Osteoblast (primary cell): ENCODE measurements at regions not wholly inside any gene's neighbourhood (a gene's known extent, or its start where the extent isn't known, plus 50 kb on each side); places are given as distances from the start of the nearest gene placed in this dataset.

Experiments
- DNase-seq: peaks from one replicate; pipeline ENCODE4 v3.0.0; 2011; ENCODE audit warnings: low spot score, mixed read lengths; ENCODE audit not compliant: insufficient read length; ENCODE audit errors: missing footprints
- H2AFZ ChIP-seq: 2 replicates; pipeline ENCODE4 v1.6.0; 2011; ENCODE audit warnings: mild to moderate bottlenecking, low read length
- H3K27ac ChIP-seq: 2 replicates; pipeline ENCODE4 v1.5.1; 2011; ENCODE audit warnings: mild to moderate bottlenecking, low read depth, low read length, moderate library complexity
- H3K27me3 ChIP-seq: 2 replicates; pipeline ENCODE4 v1.6.0; 2012; ENCODE audit warnings: mild to moderate bottlenecking, control low read depth, inconsistent platforms, low read length, moderate library complexity; ENCODE audit not compliant: insufficient read depth
- H3K36me3 ChIP-seq: 2 replicates; pipeline ENCODE4 v1.5.1; 2011; ENCODE audit warnings: mild to moderate bottlenecking, low read length, control low read depth, moderate library complexity; ENCODE audit not compliant: insufficient read depth
- H3K4me1 ChIP-seq: 2 replicates; pipeline ENCODE4 v1.5.1; 2011; ENCODE audit warnings: mild to moderate bottlenecking, low read length, control low read depth, moderate library complexity; ENCODE audit not compliant: insufficient read depth
- H3K4me2 ChIP-seq: 2 replicates; pipeline ENCODE4 v1.6.0; 2011; ENCODE audit warnings: mild to moderate bottlenecking, low read length; ENCODE audit not compliant: insufficient read depth
- H3K4me3 ChIP-seq: fragments of 200-600 bp; sonication (generic); 3 replicates; pipeline ENCODE4 v1.5.1; 2012; ENCODE audit warnings: mild to moderate bottlenecking, low read length, inconsistent platforms; ENCODE audit not compliant: insufficient read depth
- H3K79me2 ChIP-seq: 2 replicates; pipeline ENCODE4 v1.6.0; 2012; ENCODE audit warnings: mild to moderate bottlenecking, low read length, control low read depth, inconsistent platforms; ENCODE audit not compliant: insufficient read depth
- H3K9me3 ChIP-seq: 2 replicates; pipeline ENCODE4 v1.5.1; 2011; ENCODE audit warnings: low read depth, low read length, control low read depth
- H4K20me1 ChIP-seq: 2 replicates; pipeline ENCODE4 v1.6.0; 2012; ENCODE audit warnings: mild to moderate bottlenecking, low read length, control low read depth; ENCODE audit not compliant: insufficient read depth
- CTCF ChIP-seq: IDR thresholded peaks from 2 replicates; pipeline ENCODE4 v1.5.1; 2011; ENCODE audit warnings: mild to moderate bottlenecking, low read depth, low read length, moderate library complexity; ENCODE audit errors: extremely low read depth

GRCh38 chr10:131516285-131516684 is 204.8 kb upstream of the TCERG1L start:
- H3K4me2 ChIP-seq: no peak overlapping the region
- H3K4me3 ChIP-seq: no peak overlapping the region
- H3K9me3 ChIP-seq: peaks cover 3% of the 10 kb centered on the region
- no peak for DNase-seq
- no peaks in the 10 kb centered on the region for H4K20me1 ChIP-seq
- no peaks in the 10 kb centered on the region for H3K36me3 ChIP-seq
- no peaks in the 10 kb centered on the region for H3K79me2 ChIP-seq
- TF ChIP-seq CTCF: no peak
- H3K4me1 ChIP-seq: no peaks in the 10 kb centered on the region
- H3K27me3 ChIP-seq: no peaks in the 10 kb centered on the region
- H3K27ac ChIP-seq: no peak overlapping the region
- H2AFZ ChIP-seq: no peak overlapping the region

GRCh38 chr10:131517781-131518180 is 206.3 kb upstream of the TCERG1L start:
- no peaks in the 10 kb centered on the region for H3K79me2 ChIP-seq
- no peaks in the 10 kb centered on the region for H3K36me3 ChIP-seq
- DNase-seq: no peak
- TF ChIP-seq CTCF: no peak
- H4K20me1 ChIP-seq: no peaks in the 10 kb centered on the region
- no peaks in the 10 kb centered on the region for H3K9me3 ChIP-seq
- H3K27ac ChIP-seq: no peak overlapping the region
- H3K4me2 ChIP-seq: no peak overlapping the region
- H3K27me3 ChIP-seq: no peaks in the 10 kb centered on the region
- no peaks in the 10 kb centered on the region for H3K4me1 ChIP-seq
- H2AFZ ChIP-seq: no peak overlapping the region
- no peak overlapping the region for H3K4me3 ChIP-seq

GRCh38 chr10:131519723-131520605 is 208.4 kb upstream of the TCERG1L start:
- Histone ChIP-seq H2AFZ (no peak overlapping the region), H3K79me2 (no peaks in the 10 kb centered on the region), H3K27me3 (no peaks in the 10 kb centered on the region), H3K27ac (no peak overlapping the region), H3K9me3 (peaks cover 2% of the 10 kb centered on the region), H3K36me3 (no peaks in the 10 kb centered on the region), H3K4me3 (no peak overlapping the region), H4K20me1 (no peaks in the 10 kb centered on the region), H3K4me1 (no peaks in the 10 kb centered on the region), H3K4me2 (no peak overlapping the region)
- no peak for DNase-seq
- TF ChIP-seq CTCF: no peak

- H3K4me2 ChIP-seq: no peak overlapping the region
- no peak overlapping the region for H3K27ac ChIP-seq
- H3K79me2 ChIP-seq: no peaks in the 10 kb centered on the region
- TF ChIP-seq CTCF: no peak
- H3K27me3 ChIP-seq: no peaks in the 10 kb centered on the region
- no peaks in the 10 kb centered on the region for H3K9me3 ChIP-seq
- H3K36me3 ChIP-seq: no peaks in the 10 kb centered on the region
- H3K4me1 ChIP-seq: no peaks in the 10 kb centered on the region
- no peaks in the 10 kb centered on the region for H4K20me1 ChIP-seq
- DNase-seq: no peak
- no peak overlapping the region for H2AFZ ChIP-seq
- no peak overlapping the region for H3K4me3 ChIP-seq
Observed at GRCh38 chr10:131531265-131532190, 220.0 kb upstream of the TCERG1L start.
